Neural cell (in vitro differentiated cells): ENCODE measurements at regions not wholly inside any gene's neighbourhood (a gene's known extent, or its start where the extent isn't known, plus 50 kb on each side); places are given as distances from the start of the nearest gene placed in this dataset.

Experiments
- H2AFZ ChIP-seq: fragments of 200-600, 300-800 bp; sonication (generic), shearing (Covaris generic); 2 replicates; pipeline ENCODE4 v1.6.0; 2014; ENCODE audit warnings: low read depth, mild to moderate bottlenecking, antibody characterized with exemption, low read length, moderate library complexity
- H3F3A ChIP-seq: fragments of 200-600 bp; shearing (Covaris generic); 2 replicates; pipeline ENCODE4 v1.6.1; 2016; ENCODE audit warnings: mild to moderate bottlenecking, moderate library complexity, mixed read lengths, antibody characterized with exemption, low read length; ENCODE audit not compliant: insufficient read depth, poor library complexity, severe bottlenecking
- H3K27ac ChIP-seq: fragments of 200-600, 300-800 bp; sonication (generic), shearing (Covaris generic); 2 replicates; pipeline ENCODE4 v1.5.1; 2014; ENCODE audit warnings: mild to moderate bottlenecking, low read length, moderate library complexity
- H3K27me3 ChIP-seq: fragments of 300-800, 200-600 bp; sonication (generic), shearing (Covaris generic); 2 replicates; pipeline ENCODE4 v1.6.0; 2014; ENCODE audit warnings: mild to moderate bottlenecking, low read depth, low read length, moderate library complexity; ENCODE audit not compliant: insufficient read depth
- H3K36me3 ChIP-seq: fragments of 300-800, 200-600 bp; sonication (generic), shearing (Covaris generic); 2 replicates; pipeline ENCODE4 v1.5.1; 2014; ENCODE audit warnings: mild to moderate bottlenecking, antibody characterized with exemption, low read length, moderate library complexity; ENCODE audit not compliant: insufficient read depth
- H3K4me2 ChIP-seq: fragments of 300-800, 200-600 bp; sonication (generic), shearing (Covaris generic); 2 replicates; pipeline ENCODE4 v1.6.0; 2014; ENCODE audit warnings: mild to moderate bottlenecking, low read length
- H3K4me3 ChIP-seq: fragments of 300-800, 200-600 bp; sonication (generic), shearing (Covaris generic); 2 replicates; pipeline ENCODE4 v1.5.1; 2014; ENCODE audit warnings: mild to moderate bottlenecking, low read length, moderate library complexity
- H3K79me2 ChIP-seq: fragments of 200-600 bp; shearing (Covaris generic); replicated peaks from 2 replicates; pipeline ENCODE4 v1.6.0; 2014; ENCODE audit warnings: mild to moderate bottlenecking, low read length, moderate library complexity; ENCODE audit not compliant: insufficient read depth
- H3K9ac ChIP-seq: fragments of 300-800, 200-600 bp; sonication (generic), shearing (Covaris generic); 2 replicates; pipeline ENCODE4 v1.6.1; 2016; ENCODE audit warnings: mild to moderate bottlenecking, low read length, mixed read lengths
- H3K9me2 ChIP-seq: fragments of 200-600 bp; shearing (Covaris generic); 2 replicates; pipeline ENCODE4 v1.6.1; 2016; ENCODE audit warnings: mild to moderate bottlenecking, low read length, mixed read lengths; ENCODE audit not compliant: insufficient read depth
- H3K9me3 ChIP-seq: fragments of 200-600, 300-800 bp; sonication (generic), shearing (Covaris generic); 2 replicates; pipeline ENCODE4 v1.6.1; 2016; ENCODE audit warnings: mild to moderate bottlenecking, mixed run types, low read length, moderate library complexity, mixed read lengths
- H4K20me1 ChIP-seq: fragments of 200-600 bp; shearing (Covaris generic); 2 replicates; pipeline ENCODE4 v1.6.1; 2016; ENCODE audit warnings: mild to moderate bottlenecking, mixed run types; ENCODE audit not compliant: insufficient read depth
- CTCF ChIP-seq: fragments of 450-650 bp; IDR thresholded peaks from 2 replicates; pipeline ENCODE4 v1.5.1; 2014; ENCODE audit warnings: antibody characterized with exemption, mild to moderate bottlenecking, moderate library complexity; ENCODE audit not compliant: poor library complexity, severe bottlenecking
- EP300 ChIP-seq: fragments of 450-650 bp; conservative IDR thresholded peaks from 2 replicates; pipeline ENCODE4 v1.6.1; 2014; ENCODE audit warnings: antibody characterized with exemption, mild to moderate bottlenecking, moderate library complexity; ENCODE audit not compliant: poor library complexity, severe bottlenecking
- EZH2 ChIP-seq: fragments of 200-600, 300-800 bp; shearing (Covaris generic), sonication (generic); IDR thresholded peaks from 2 replicates; pipeline ENCODE4 v1.6.1; 2014; ENCODE audit warnings: antibody characterized with exemption, low read length, borderline replicate concordance, mild to moderate bottlenecking; ENCODE audit not compliant: insufficient read depth, poor library complexity, severe bottlenecking
- MXI1 ChIP-seq: fragments of 450-650 bp; conservative IDR thresholded peaks from 2 replicates; pipeline ENCODE4 v1.6.1; 2014; ENCODE audit warnings: antibody characterized with exemption, mild to moderate bottlenecking; ENCODE audit not compliant: poor library complexity, severe bottlenecking
- POLR2AphosphoS5 ChIP-seq: IDR thresholded peaks from 2 replicates; pipeline ENCODE4 v1.6.1; 2012
- RAD21 ChIP-seq: fragments of 450-650 bp; conservative IDR thresholded peaks from 2 replicates; pipeline ENCODE4 v1.6.1; 2014; ENCODE audit warnings: antibody characterized with exemption, mild to moderate bottlenecking, moderate library complexity
- REST ChIP-seq: IDR thresholded peaks from 2 replicates; pipeline ENCODE4 v1.6.1; 2012; ENCODE audit warnings: borderline replicate concordance
- SMC3 ChIP-seq: fragments of 450-650 bp; conservative IDR thresholded peaks from 2 replicates; pipeline ENCODE4 v1.6.1; 2014; ENCODE audit warnings: antibody characterized with exemption, mild to moderate bottlenecking, moderate library complexity; ENCODE audit not compliant: poor library complexity
- TAF1 ChIP-seq: IDR thresholded peaks from 2 replicates; pipeline ENCODE4 v1.6.1; 2012; ENCODE audit warnings: low read depth

GRCh38 chr4:184883024-184883423, 57.3 kb upstream of the ACSL1 start:
- Histone ChIP-seq H3K36me3 (no peaks in the 10 kb centered on the region), H3K27ac (no peak overlapping the region), H2AFZ (no peak overlapping the region), H4K20me1 (no peaks in the 10 kb centered on the region), H3K4me3 (no peak overlapping the region), H3K4me2 (no peak overlapping the region), H3F3A (no peaks in the 10 kb centered on the region), H3K79me2 (no peaks in the 10 kb centered on the region), H3K27me3 (no peaks in the 10 kb centered on the region), H3K9ac (no peak overlapping the region), H3K9me3 (no peaks in the 10 kb centered on the region), H3K9me2 (no peaks in the 10 kb centered on the region)
- TF ChIP-seq REST, result no peak
- no peak for TF ChIP-seq POLR2AphosphoS5
- no peak for TF ChIP-seq EZH2
- TF ChIP-seq MXI1, result no peak
- TF ChIP-seq EP300, result no peak
- TF ChIP-seq SMC3, result no peak
- TF ChIP-seq RAD21, result no peak
- TF ChIP-seq TAF1, result no peak
- TF ChIP-seq CTCF, result no peak

- H3K27me3 ChIP-seq, result no peaks in the 10 kb centered on the region
- H3K9ac ChIP-seq, result no peak overlapping the region
- no peaks in the 10 kb centered on the region for H3F3A ChIP-seq
- no peaks in the 10 kb centered on the region for H3K36me3 ChIP-seq
- no peaks in the 10 kb centered on the region for H4K20me1 ChIP-seq
- no peaks in the 10 kb centered on the region for H3K79me2 ChIP-seq
- H3K4me3 ChIP-seq, result no peak overlapping the region
- H3K4me2 ChIP-seq, result no peak overlapping the region
- H2AFZ ChIP-seq, result no peak overlapping the region
- H3K9me3 ChIP-seq, result no peaks in the 10 kb centered on the region
- no peak for TF ChIP-seq SMC3
- no peak for TF ChIP-seq EP300
- TF ChIP-seq REST, result no peak
- no peak for TF ChIP-seq EZH2
- TF ChIP-seq CTCF, result no peak
- TF ChIP-seq POLR2AphosphoS5, result no peak
- no peak for TF ChIP-seq MXI1
- TF ChIP-seq RAD21, result no peak
- no peak for TF ChIP-seq TAF1
- H3K27ac ChIP-seq, result no peak overlapping the region
- H3K9me2 ChIP-seq, result no peaks in the 10 kb centered on the region
These were observed 59.1 kb upstream of the ACSL1 start for GRCh38 chr4:184884883-184885282.
